HG03439 (cell line): ENCODE measurements at regions not wholly inside any gene's neighbourhood (a gene's known extent, or its start where the extent isn't known, plus 50 kb on each side); places are given as distances from the start of the nearest gene placed in this dataset.
"Not testable (repeated sequence)": the region's sequence is repeated elsewhere in the genome, so short reads cannot be mapped to it uniquely, and the experiment has no call there.

Source experiments
- ATAC-seq: cut with Tn5 transposase; IDR thresholded peaks from one replicate; pipeline ENCODE4 v1.9.1; 2021; ENCODE audit warnings: mild to moderate bottlenecking, moderate library complexity; ENCODE audit not compliant: unreplicated experiment

- ATAC-seq: no peak
These were observed 148.4 kb upstream of the CLINT1 start for GRCh38 chr5:158007336-158007735.

- no peak for ATAC-seq
These were observed 140.8 kb upstream of the CLINT1 start for GRCh38 chr5:157999696-158000095.

- no peak for ATAC-seq
These were observed 139.1 kb upstream of the CLINT1 start for GRCh38 chr5:157997991-157998504.

- ATAC-seq: peak; percentile 61
These were observed 136.1 kb upstream of the CLINT1 start for GRCh38 chr5:157994906-157995519.

- ATAC-seq: no peak
These were observed 135.2 kb upstream of the CLINT1 start for GRCh38 chr5:157993986-157994691.

GRCh38 chr5:157993201-157993600, 134.3 kb upstream of the CLINT1 start:
- no peak for ATAC-seq

- ATAC-seq: no peak
These were observed 131.7 kb upstream of the CLINT1 start for GRCh38 chr5:157990583-157991181.

- no peak for ATAC-seq
These were observed 130.4 kb upstream of the CLINT1 start for GRCh38 chr5:157989296-157989695.

- ATAC-seq: no peak
These were observed 128.3 kb upstream of the CLINT1 start for GRCh38 chr5:157987259-157987658.

GRCh38 chr5:157986431-157986990, 127.6 kb upstream of the CLINT1 start:
- no peak for ATAC-seq

- ATAC-seq: no peak
These were observed 125.7 kb upstream of the CLINT1 start for GRCh38 chr5:157984611-157985010.

- ATAC-seq: no peak
These were observed 125.1 kb upstream of the CLINT1 start for GRCh38 chr5:157983906-157984551.

GRCh38 chr5:157978061-157978460, 119.1 kb upstream of the CLINT1 start:
- ATAC-seq: no peak

GRCh38 chr5:157976429-157976828, 117.5 kb upstream of the CLINT1 start:
- ATAC-seq: no peak

GRCh38 chr5:157972579-157972978, 113.6 kb upstream of the CLINT1 start:
- ATAC-seq: no peak

- ATAC-seq: no peak
These were observed 112.7 kb upstream of the CLINT1 start for GRCh38 chr5:157971571-157972216.

GRCh38 chr5:157968570-157968969, 109.6 kb upstream of the CLINT1 start:
- ATAC-seq: not testable (repeated sequence)

- no peak for ATAC-seq
These were observed 107.0 kb upstream of the CLINT1 start for GRCh38 chr5:157965989-157966388.

- ATAC-seq: no peak
These were observed 106.2 kb upstream of the CLINT1 start for GRCh38 chr5:157965040-157965678.

GRCh38 chr5:157963761-157964160, 104.8 kb upstream of the CLINT1 start:
- no peak for ATAC-seq
